HepG2 (cell line): ENCODE measurements at regions not wholly inside any gene's neighbourhood (a gene's known extent, or its start where the extent isn't known, plus 50 kb on each side); places are given as distances from the start of the nearest gene placed in this dataset.

Source experiments
- ATAC-seq: fragments of 200-7000 bp; cut with Tn5 transposase; 3 replicates; pipeline ENCODE4 v1.9.1; 2020; ENCODE audit warnings: mild to moderate bottlenecking, moderate library complexity
- BruUV-seq: library from RNA; stranded (reverse); fragments of 400-500 nt; replicated peaks from 2 replicates; lab custom pipeline; 2021; lab: Mats Ljungman, UMichigan
- CTCF ChIA-PET: fragments of 300-600 bp; formaldehyde crosslinking; extraction: SDS; loops from one replicate; lab custom pipeline; 2021; ENCODE audit warnings: low total read pairs, inconsistent platforms, low intra/inter-chr PET ratio; lab: Yijun Ruan, JAX
- POLR2A ChIA-PET: fragments of 350-600 bp; sonication (Branson Sonifier 250); formaldehyde crosslinking; loops from one replicate; lab custom pipeline; 2020; ENCODE audit warnings: antibody characterized with exemption, inconsistent platforms; lab: Yijun Ruan, JAX
- DNase-seq: peaks from one replicate; pipeline ENCODE4 v3.0.0-alpha.2; 2015; ENCODE audit warnings: low spot score
- FAIRE-seq: peaks from 3 replicates; lab custom pipeline; 2011; peaks lifted over from hg19 to GRCh38; lab: Jason Lieb, UNC
- H2AFZ ChIP-seq: one replicate; pipeline ENCODE4 v1.6.1; 2011; ENCODE audit warnings: low read length, inconsistent platforms
- H3K27ac ChIP-seq: fragments of 300-600 bp; 3 replicates; pipeline ENCODE4 v1.8.0; 2011; ENCODE audit warnings: mixed run types, mild to moderate bottlenecking, mixed read lengths, low read length, inconsistent platforms; ENCODE audit not compliant: insufficient read depth; ENCODE audit errors: extremely low read length
- H3K27me3 ChIP-seq, 2 experiments: fragments of 200-600 bp in 1 of 2; 2 replicates in 1 of 2; 3 replicates in 1 of 2; pipeline versions ENCODE4 v1.6.0 to v1.8.0; 2011; ENCODE audit warnings: low read length in 2 of 2, mild to moderate bottlenecking in 2 of 2, moderate library complexity in 2 of 2, inconsistent platforms in 1 of 2; ENCODE audit not compliant: insufficient read depth in 2 of 2, control insufficient read depth in 1 of 2
- H3K36me3 ChIP-seq, 2 experiments: fragments of 200-600 bp in 1 of 2; replicated peaks in 1 of 2; 2 replicates in 1 of 2; 3 replicates in 1 of 2; pipeline versions ENCODE4 v1.5.1 to v1.8.0; 2011; ENCODE audit warnings: low read length in 2 of 2, inconsistent platforms in 1 of 2; ENCODE audit not compliant: insufficient read depth in 2 of 2, control insufficient read depth in 1 of 2
- H3K4me1 ChIP-seq: 2 replicates; pipeline ENCODE4 v1.5.1; 2012; ENCODE audit warnings: low read length, inconsistent platforms; ENCODE audit not compliant: insufficient read depth
- H3K4me2 ChIP-seq: 2 replicates; pipeline ENCODE4 v1.6.0; 2011; ENCODE audit warnings: low read depth, low read length, inconsistent platforms
- H3K4me3 ChIP-seq, 3 experiments: fragments of 200-600 bp in 1 of 3; sonication (generic), shearing (Covaris generic) in 1 of 3; replicated peaks in 1 of 3; 2 replicates each; pipeline ENCODE4 v1.5.1; 2011 to 2016; ENCODE audit warnings: low read length in 3 of 3, inconsistent platforms in 2 of 3, low read depth in 2 of 3, mild to moderate bottlenecking in 2 of 3, control low read depth in 1 of 3, mixed read lengths in 1 of 3; ENCODE audit not compliant: insufficient read depth in 1 of 3
- H3K79me2 ChIP-seq: one replicate; pipeline ENCODE4 v1.6.1; 2011; ENCODE audit warnings: low read length, inconsistent platforms; ENCODE audit not compliant: insufficient read depth
- H3K9ac ChIP-seq: 2 replicates; pipeline ENCODE4 v1.6.0; 2011; ENCODE audit warnings: mild to moderate bottlenecking, low read depth, low read length, inconsistent platforms; ENCODE audit not compliant: insufficient read depth
- H3K9me3 ChIP-seq: 2 replicates; pipeline ENCODE4 v1.5.1; 2012; ENCODE audit warnings: mild to moderate bottlenecking, low read length
- H4K20me1 ChIP-seq: 2 replicates; pipeline ENCODE4 v1.6.0; 2011; ENCODE audit warnings: inconsistent platforms, mild to moderate bottlenecking, low read length, moderate library complexity; ENCODE audit not compliant: insufficient read depth
- KLF12 ChIP-seq: sonication (generic); formaldehyde crosslinking; IDR thresholded peaks from 2 replicates; pipeline ENCODE4 v1.4.0; 2020; ENCODE audit warnings: missing genetic modification reagents, borderline replicate concordance
- MAFF ChIP-seq: IDR thresholded peaks from 2 replicates; pipeline ENCODE4 v1.6.1; 2011; ENCODE audit warnings: low read depth, low read length, improper control_type of control experiment
- MLX ChIP-seq: IDR thresholded peaks from 2 replicates; pipeline ENCODE4 v1.6.1; 2016
- PHF8 ChIP-seq: sonication (generic); formaldehyde crosslinking; IDR thresholded peaks from 2 replicates; pipeline ENCODE4 v1.5.0; 2020; ENCODE audit warnings: missing genetic modification reagents
- REPIN1 ChIP-seq: sonication (generic); formaldehyde crosslinking; IDR thresholded peaks from 2 replicates; pipeline ENCODE4 v1.8.0; 2022; ENCODE audit warnings: missing genetic modification reagents, low read depth, mild to moderate bottlenecking, borderline replicate concordance
- RXRB ChIP-seq: IDR thresholded peaks from 2 replicates; pipeline ENCODE4 v1.6.1; 2016; ENCODE audit warnings: borderline replicate concordance, missing genetic modification reagents, missing compliant biosample characterization
- TBX2 ChIP-seq: sonication (generic); formaldehyde crosslinking; IDR thresholded peaks from 2 replicates; pipeline ENCODE4 v1.5.0; 2020; ENCODE audit warnings: missing genetic modification reagents, mild to moderate bottlenecking, borderline replicate concordance
- ZFYVE20 ChIP-seq: sonication (generic); formaldehyde crosslinking; IDR thresholded peaks from 2 replicates; pipeline ENCODE4 v1.8.0; 2023; ENCODE audit warnings: low read depth, mild to moderate bottlenecking, moderate library complexity, missing genetic modification reagents, borderline replicate concordance
- ZNF407 ChIP-seq: sonication (generic); formaldehyde crosslinking; IDR thresholded peaks from one replicate; pipeline ENCODE4 v1.5.1; 2020; ENCODE audit warnings: mild to moderate bottlenecking, missing genetic modification reagents; ENCODE audit errors: not compliant biosample characterization
- ZNF883 ChIP-seq: sonication (generic); formaldehyde crosslinking; IDR thresholded peaks from 2 replicates; pipeline ENCODE4 v1.5.1; 2020; ENCODE audit warnings: mild to moderate bottlenecking, missing genetic modification reagents; ENCODE audit errors: not compliant biosample characterization
- WGBS: methylation state at CpG from one replicate; pipeline ENCODE4 v1.1.6; 2017; ENCODE audit warnings: low lambda C conversion rate; 5-methylcytosine and 5-hydroxymethylcytosine counted together
- in situ Hi-C: cut with HindIII; loops from 2 replicates; pipeline ENCODE4 v1.10.0; 2017; ENCODE audit warnings: low pct_unique_long_range_greater_than_20kb; ENCODE audit not compliant: extremely low pct_ligation_motif_present
- intact Hi-C: fragments of 100-400 bp; cut with micrococcal nuclease; formaldehyde crosslinking; loops from one replicate; pipeline ENCODE4 v1.10.0; 2022; ENCODE audit not compliant: unreplicated experiment

GRCh38 chr9:90420768-90421513 lies 221.7 kb downstream of the DIRAS2 start:
- H3K4me1 ChIP-seq, result no peaks in the 10 kb centered on the region
- no peak overlapping the region for H3K4me2 ChIP-seq
- DNase-seq (no peak), FAIRE-seq (no peak), ATAC-seq (no peak)
- H3K9me3 ChIP-seq, result no peaks in the 10 kb centered on the region
- no peaks in the 10 kb centered on the region for H3K27me3 ChIP-seq
- H3K79me2 ChIP-seq, result no peaks in the 10 kb centered on the region
- no peak overlapping the region for H3K4me3 ChIP-seq
- WGBS, result 6% methylated on average over 7 of the region's 9 CpGs
- H3K27ac ChIP-seq, result no peak overlapping the region
- H3K36me3 ChIP-seq, result no peaks in the 10 kb centered on the region
- no peak overlapping the region for H3K9ac ChIP-seq
- intact Hi-C loops (no loop called here), in situ Hi-C loops (no loop called here)
- no peak overlapping the region for H2AFZ ChIP-seq
- TF ChIP-seq RXRB (CRISPR knock-in tag) (no peak), PHF8 (no peak), ZFYVE20 (CRISPR knock-in tag) (no peak), REPIN1 (CRISPR knock-in tag) (no peak), MAFF (no peak), ZNF407 (CRISPR knock-in tag) (no peak), MLX (no peak), ZNF883 (CRISPR knock-in tag) (no peak), TBX2 (CRISPR knock-in tag) (no peak), KLF12 (CRISPR knock-in tag) (no peak)
- H4K20me1 ChIP-seq, result no peaks in the 10 kb centered on the region
- no TSS peak for BruUV-seq
- CTCF ChIA-PET, result no interaction called here
- POLR2A ChIA-PET, result no interaction called here
